ENCODE measurements at regions not wholly inside any gene's neighbourhood (a gene's known extent, or its start where the extent isn't known, plus 50 kb on each side); places are given as distances from the start of the nearest gene placed in this dataset.

DNA sequence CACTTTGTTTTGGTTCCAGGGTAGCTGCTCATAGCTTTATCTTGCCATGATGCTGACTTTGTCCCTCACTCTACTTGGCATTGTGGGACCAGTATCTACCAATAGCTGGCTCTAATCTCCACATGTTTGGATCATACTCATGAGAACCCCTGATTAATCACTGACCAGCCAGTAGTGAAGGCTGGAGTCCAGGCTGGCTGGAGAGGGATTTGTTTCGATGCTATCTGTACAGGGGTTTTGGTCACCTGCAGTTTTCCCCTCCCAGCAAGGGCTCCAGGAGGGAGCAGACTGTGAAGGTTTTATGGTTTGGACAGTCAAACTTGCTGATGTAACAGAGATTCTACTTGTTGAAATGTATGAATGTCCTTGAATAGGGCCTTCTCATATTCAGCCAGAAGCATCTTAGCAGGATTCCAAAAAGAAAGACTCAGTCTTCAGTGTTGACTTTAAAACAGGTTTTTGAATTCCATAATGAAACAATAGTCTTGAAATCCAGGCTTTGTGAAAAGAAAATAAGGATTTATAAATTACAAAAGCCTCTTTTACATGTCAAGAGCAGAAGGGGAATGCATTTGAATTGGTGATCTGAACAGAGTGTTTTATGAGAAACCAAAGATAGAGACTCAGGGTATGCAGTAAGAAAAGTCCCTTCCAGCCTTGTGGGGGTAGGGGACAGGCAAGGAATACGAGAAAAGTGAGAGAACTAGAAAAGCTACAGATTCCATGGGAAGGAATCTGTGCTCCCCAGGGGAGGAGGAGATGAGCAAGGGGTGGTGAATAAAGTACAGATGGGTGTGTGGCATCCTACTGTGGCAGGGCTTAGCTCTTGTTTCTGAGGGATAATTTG lies 103.1 kb upstream of the SHISA3 start:
- TF ChIP-seq EZH2 (IDR thresholded peaks at IDR 0.05; ENCODE audit: borderline replicate concordance, control insufficient read depth, low read depth, low read length), result no peak
- TF ChIP-seq SIN3A (IDR thresholded peaks at IDR 0.05; ENCODE audit: low read depth, low read length), result no peak
- no peak for TF ChIP-seq POLR2A (IDR thresholded peaks at IDR 0.05; ENCODE audit: low read depth, low read length)
- TF ChIP-seq SMC3 (IDR thresholded peaks at IDR 0.05; ENCODE audit: borderline replicate concordance, low read length), result no peak
- TF ChIP-seq POLR2AphosphoS5 (IDR thresholded peaks at IDR 0.05; ENCODE audit: low read length), result no peak
- TF ChIP-seq, protein P1, sequence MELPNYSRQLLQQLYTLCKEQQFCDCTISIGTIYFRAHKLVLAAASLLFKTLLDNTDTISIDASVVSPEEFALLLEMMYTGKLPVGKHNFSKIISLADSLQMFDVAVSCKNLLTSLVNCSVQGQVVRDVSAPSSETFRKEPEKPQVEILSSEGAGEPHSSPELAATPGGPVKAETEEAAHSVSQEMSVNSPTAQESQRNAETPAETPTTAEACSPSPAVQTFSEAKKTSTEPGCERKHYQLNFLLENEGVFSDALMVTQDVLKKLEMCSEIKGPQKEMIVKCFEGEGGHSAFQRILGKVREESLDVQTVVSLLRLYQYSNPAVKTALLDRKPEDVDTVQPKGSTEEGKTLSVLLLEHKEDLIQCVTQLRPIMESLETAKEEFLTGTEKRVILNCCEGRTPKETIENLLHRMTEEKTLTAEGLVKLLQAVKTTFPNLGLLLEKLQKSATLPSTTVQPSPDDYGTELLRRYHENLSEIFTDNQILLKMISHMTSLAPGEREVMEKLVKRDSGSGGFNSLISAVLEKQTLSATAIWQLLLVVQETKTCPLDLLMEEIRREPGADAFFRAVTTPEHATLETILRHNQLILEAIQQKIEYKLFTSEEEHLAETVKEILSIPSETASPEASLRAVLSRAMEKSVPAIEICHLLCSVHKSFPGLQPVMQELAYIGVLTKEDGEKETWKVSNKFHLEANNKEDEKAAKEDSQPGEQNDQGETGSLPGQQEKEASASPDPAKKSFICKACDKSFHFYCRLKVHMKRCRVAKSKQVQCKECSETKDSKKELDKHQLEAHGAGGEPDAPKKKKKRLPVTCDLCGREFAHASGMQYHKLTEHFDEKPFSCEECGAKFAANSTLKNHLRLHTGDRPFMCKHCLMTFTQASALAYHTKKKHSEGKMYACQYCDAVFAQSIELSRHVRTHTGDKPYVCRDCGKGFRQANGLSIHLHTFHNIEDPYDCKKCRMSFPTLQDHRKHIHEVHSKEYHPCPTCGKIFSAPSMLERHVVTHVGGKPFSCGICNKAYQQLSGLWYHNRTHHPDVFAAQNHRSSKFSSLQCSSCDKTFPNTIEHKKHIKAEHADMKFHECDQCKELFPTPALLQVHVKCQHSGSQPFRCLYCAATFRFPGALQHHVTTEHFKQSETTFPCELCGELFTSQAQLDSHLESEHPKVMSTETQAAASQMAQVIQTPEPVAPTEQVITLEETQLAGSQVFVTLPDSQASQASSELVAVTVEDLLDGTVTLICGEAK (IDR thresholded peaks at IDR 0.05; ENCODE audit: borderline replicate concordance), result no peak
- no peak for TF ChIP-seq ASH2L (IDR thresholded peaks at IDR 0.05; ENCODE audit: borderline replicate concordance, low read depth)
